Breast epithelium (tissue), 4 donors: ENCODE measurements at regions not wholly inside any gene's neighbourhood (a gene's known extent, or its start where the extent isn't known, plus 50 kb on each side); places are given as distances from the start of the nearest gene placed in this dataset.

Experiments
- DNase-seq, 2 donors: peaks; one replicate each; pipeline ENCODE4 v3.0.0-alpha.2; 2019; ENCODE audit warnings: low spot score in 2 of 2
- H3K27ac ChIP-seq, 2 donors: fragments of 200-600 bp; sonication (generic) in 1 of 2; one replicate each; pipeline ENCODE4 v1.5.1; 2016 to 2019; ENCODE audit warnings: mild to moderate bottlenecking in 1 of 2
- H3K27me3 ChIP-seq, 2 donors: fragments of 200-600 bp; sonication (generic) in 1 of 2; one replicate each; pipeline versions ENCODE4 v1.5.1 to v1.6.0; 2017 to 2019; ENCODE audit warnings: control low read depth in 1 of 2, mild to moderate bottlenecking in 1 of 2
- H3K36me3 ChIP-seq: fragments of 200-600 bp; one replicate; pipeline ENCODE4 v1.5.1; 2019
- H3K4me1 ChIP-seq, 2 donors: fragments of 200-600 bp; sonication (generic); one replicate each; pipeline ENCODE4 v1.5.1; 2016 to 2019; ENCODE audit warnings: control low read depth in 1 of 2
- H3K4me3 ChIP-seq, 3 donors: fragments of 200-600 bp; sonication (generic); 1 replicate in 2 of 3; 2 replicates in 1 of 3; pipeline ENCODE4 v1.5.1; 2016 to 2019; ENCODE audit warnings: mild to moderate bottlenecking in 3 of 3, moderate library complexity in 2 of 3
- H3K9me3 ChIP-seq, 2 donors: fragments of 200-600 bp; sonication (generic) in 1 of 2; one replicate each; pipeline ENCODE4 v1.5.1; 2016 to 2019; ENCODE audit warnings: control low read depth in 1 of 2
- CTCF ChIP-seq, 3 donors: fragments of 450-650 bp; IDR thresholded peaks; one replicate each; pipeline ENCODE4 v1.5.1; 2016 to 2017; ENCODE audit warnings: antibody characterized with exemption in 3 of 3, mild to moderate bottlenecking in 3 of 3, moderate library complexity in 3 of 3
- POLR2A ChIP-seq: fragments of 450-650 bp; IDR thresholded peaks from one replicate; pipeline ENCODE4 v1.6.1; 2016; ENCODE audit warnings: antibody characterized with exemption, mild to moderate bottlenecking, moderate library complexity
- POLR2AphosphoS5 ChIP-seq, 3 donors: sonication (generic); formaldehyde crosslinking; IDR thresholded peaks; one replicate each; pipeline ENCODE4 v1.6.1; 2017; ENCODE audit warnings: antibody characterized with exemption in 3 of 3
- intact Hi-C: fragments of 100-400 bp; cut with DNase I; formaldehyde crosslinking; loops from one replicate; pipeline ENCODE4 v1.15.1; 2023; ENCODE audit warnings: low total_unique reads

GRCh38 chr5:4833104-4833738 lies 306.9 kb upstream of the ADAMTS16 start:
- Histone ChIP-seq H3K4me1 (no peaks in the 10 kb centered on the region), H3K36me3 (no peaks in the 10 kb centered on the region), H3K4me3 (no peak overlapping the region), H3K27ac (no peak overlapping the region), H3K27me3 (no peaks in the 10 kb centered on the region), H3K9me3 (peaks cover 0 to 4% of the 10 kb centered on the region in 2 donors)
- no peak for DNase-seq
- intact Hi-C loops: no loop called here
- TF ChIP-seq CTCF (IDR thresholded peaks at IDR 0.05) (no peak), POLR2A (no peak), POLR2AphosphoS5 (IDR thresholded peaks at IDR 0.05) (no peak)

GRCh38 chr5:4837489-4838058 lies 302.6 kb upstream of the ADAMTS16 start:
- DNase-seq: no peak
- TF ChIP-seq CTCF (IDR thresholded peaks at IDR 0.05) (no peak), POLR2A (no peak), POLR2AphosphoS5 (IDR thresholded peaks at IDR 0.05) (no peak)
- H3K4me1 ChIP-seq: no peaks in the 10 kb centered on the region
- intact Hi-C loops: no loop called here
- H3K36me3 ChIP-seq: no peaks in the 10 kb centered on the region
- no peak overlapping the region for H3K4me3 ChIP-seq
- H3K27me3 ChIP-seq: no peaks in the 10 kb centered on the region
- peaks cover 0 to 4% of the 10 kb centered on the region in 2 donors for H3K9me3 ChIP-seq
- H3K27ac ChIP-seq: no peak overlapping the region

DNA sequence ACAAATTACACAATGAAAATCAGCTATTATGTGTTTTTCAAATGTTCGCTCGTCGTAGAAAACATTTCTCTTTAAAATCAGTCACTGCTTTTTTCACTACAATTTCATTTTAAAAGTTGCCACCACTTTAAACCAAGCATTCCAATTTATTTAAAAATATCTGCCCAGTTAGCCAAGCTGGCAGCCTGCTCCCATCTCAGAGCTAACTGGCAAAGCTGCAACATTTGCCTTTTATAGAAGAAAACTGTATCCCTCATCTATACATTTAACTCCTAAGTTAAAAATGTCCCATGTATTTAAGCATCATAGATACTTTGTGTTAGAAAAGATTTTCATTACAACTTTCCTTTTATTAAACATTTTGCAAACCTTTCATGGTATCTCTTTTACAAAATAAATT lies 294.9 kb upstream of the ADAMTS16 start:
- no peak overlapping the region for H3K27ac ChIP-seq
- TF ChIP-seq CTCF (IDR thresholded peaks at IDR 0.05) (no peak), POLR2A (no peak), POLR2AphosphoS5 (IDR thresholded peaks at IDR 0.05) (no peak)
- intact Hi-C loops: no loop called here
- H3K9me3 ChIP-seq: no peaks in the 10 kb centered on the region
- H3K27me3 ChIP-seq: no peaks in the 10 kb centered on the region
- no peak overlapping the region for H3K4me3 ChIP-seq
- DNase-seq: no peak
- H3K36me3 ChIP-seq: no peaks in the 10 kb centered on the region
- no peaks in the 10 kb centered on the region for H3K4me1 ChIP-seq

DNA sequence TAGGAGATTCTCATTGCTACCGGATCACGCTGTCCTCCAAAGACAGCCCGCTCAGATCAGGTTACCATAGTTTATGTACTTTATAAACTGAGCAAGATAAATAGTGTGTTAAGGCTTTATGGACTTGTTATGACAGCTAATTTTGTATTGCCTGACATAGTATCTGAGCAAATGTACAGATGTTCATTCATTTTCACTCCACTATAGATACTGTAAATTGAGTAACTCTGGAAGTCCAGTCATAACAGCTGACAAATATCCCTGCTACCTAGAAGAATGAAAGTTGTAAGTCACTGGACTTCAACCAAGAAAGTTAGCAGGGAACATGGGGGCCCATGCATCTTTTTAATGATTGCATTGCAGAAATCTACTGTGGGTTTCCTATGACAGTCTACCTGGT lies 292.4 kb upstream of the ADAMTS16 start:
- Histone ChIP-seq H3K36me3 (no peaks in the 10 kb centered on the region), H3K4me3 (no peak overlapping the region), H3K27me3 (no peaks in the 10 kb centered on the region), H3K4me1 (no peaks in the 10 kb centered on the region), H3K9me3 (peaks cover 0 to 6% of the 10 kb centered on the region in 2 donors), H3K27ac (no peak overlapping the region)
- DNase-seq: no peak
- intact Hi-C loops: no loop called here
- no peak for TF ChIP-seq CTCF (IDR thresholded peaks at IDR 0.05)
- no peak for TF ChIP-seq POLR2AphosphoS5 (IDR thresholded peaks at IDR 0.05)
- no peak for TF ChIP-seq POLR2A

GRCh38 chr5:4855036-4855435 lies 285.1 kb upstream of the ADAMTS16 start:
- Histone ChIP-seq H3K9me3 (peaks cover 0 to 6% of the 10 kb centered on the region in 2 donors), H3K36me3 (no peaks in the 10 kb centered on the region), H3K27ac (no peak overlapping the region), H3K4me3 (no peak overlapping the region), H3K4me1 (no peaks in the 10 kb centered on the region), H3K27me3 (no peaks in the 10 kb centered on the region)
- intact Hi-C loops: loop anchor here (10.0 kb wide), 1 partner anchor 1440 kb away; no protein-coding TSS in a partner anchor
- DNase-seq: no peak
- TF ChIP-seq POLR2A (no peak), CTCF (IDR thresholded peaks at IDR 0.05) (no peak), POLR2AphosphoS5 (IDR thresholded peaks at IDR 0.05) (no peak)
